Upper lobe of right lung (tissue), 1 donor: ENCODE measurements at regions not wholly inside any gene's neighbourhood (a gene's known extent, or its start where the extent isn't known, plus 50 kb on each side); places are given as distances from the start of the nearest gene placed in this dataset.

Experiments used
- ATAC-seq: fragments of 200-7000 bp; cut with Tn5 transposase; one replicate; pipeline ENCODE4 v1.9.1; 2020; ENCODE audit warnings: mild to moderate bottlenecking, moderate library complexity
- DNase-seq: peaks from one replicate; pipeline ENCODE4 v3.0.0-alpha.2; 2020
- H3K27ac ChIP-seq: fragments of 200-600 bp; one replicate; pipeline ENCODE4 v1.8.0; 2022
- H3K27me3 ChIP-seq: fragments of 200-600 bp; one replicate; pipeline ENCODE4 v1.8.0; 2022; ENCODE audit warnings: mild to moderate bottlenecking
- H3K36me3 ChIP-seq: fragments of 200-600 bp; one replicate; pipeline ENCODE4 v1.8.0; 2022
- H3K4me1 ChIP-seq: fragments of 200-600 bp; one replicate; pipeline ENCODE4 v1.8.0; 2022
- H3K4me3 ChIP-seq: fragments of 200-600 bp; one replicate; pipeline ENCODE4 v1.8.0; 2022; ENCODE audit warnings: mild to moderate bottlenecking
- H3K9me3 ChIP-seq: fragments of 200-600 bp; one replicate; pipeline ENCODE4 v1.8.0; 2022
- intact Hi-C: fragments of 100-400 bp; cut with DNase I; formaldehyde crosslinking; loops from one replicate; pipeline ENCODE4 v1.11.0; 2022
- TF ChIP-seq, protein P1 (sequence below): fragments of 200-600 bp; IDR thresholded peaks from one replicate; pipeline ENCODE4 v1.8.0; 2022; ENCODE audit warnings: antibody characterized with exemption
- donor health status: DM: no; HTN: yes; CAD: no; lungs with severe emphysema.

DNA sequence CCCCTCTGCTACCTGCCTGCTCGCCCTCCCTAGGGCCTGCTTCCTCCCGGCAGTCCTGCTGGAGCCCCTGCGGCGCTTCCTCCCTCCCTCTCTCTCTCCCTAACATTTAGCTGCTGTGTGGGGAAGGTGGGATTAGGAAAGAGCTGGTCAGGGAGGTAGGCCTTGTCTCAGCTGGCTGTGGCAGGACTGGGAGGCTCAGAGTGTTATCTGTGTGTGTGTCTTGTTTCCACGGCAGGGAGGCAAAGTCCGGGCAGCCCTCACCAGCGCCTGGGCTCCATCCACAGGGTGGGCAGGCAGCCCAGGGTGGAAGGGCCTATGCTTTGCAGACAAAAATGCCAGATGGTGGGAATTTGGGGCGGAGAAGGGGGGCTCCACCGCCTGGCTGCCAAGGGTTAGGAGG, 105.7 kb downstream of the RPS24 start:
- TF ChIP-seq, protein P1, sequence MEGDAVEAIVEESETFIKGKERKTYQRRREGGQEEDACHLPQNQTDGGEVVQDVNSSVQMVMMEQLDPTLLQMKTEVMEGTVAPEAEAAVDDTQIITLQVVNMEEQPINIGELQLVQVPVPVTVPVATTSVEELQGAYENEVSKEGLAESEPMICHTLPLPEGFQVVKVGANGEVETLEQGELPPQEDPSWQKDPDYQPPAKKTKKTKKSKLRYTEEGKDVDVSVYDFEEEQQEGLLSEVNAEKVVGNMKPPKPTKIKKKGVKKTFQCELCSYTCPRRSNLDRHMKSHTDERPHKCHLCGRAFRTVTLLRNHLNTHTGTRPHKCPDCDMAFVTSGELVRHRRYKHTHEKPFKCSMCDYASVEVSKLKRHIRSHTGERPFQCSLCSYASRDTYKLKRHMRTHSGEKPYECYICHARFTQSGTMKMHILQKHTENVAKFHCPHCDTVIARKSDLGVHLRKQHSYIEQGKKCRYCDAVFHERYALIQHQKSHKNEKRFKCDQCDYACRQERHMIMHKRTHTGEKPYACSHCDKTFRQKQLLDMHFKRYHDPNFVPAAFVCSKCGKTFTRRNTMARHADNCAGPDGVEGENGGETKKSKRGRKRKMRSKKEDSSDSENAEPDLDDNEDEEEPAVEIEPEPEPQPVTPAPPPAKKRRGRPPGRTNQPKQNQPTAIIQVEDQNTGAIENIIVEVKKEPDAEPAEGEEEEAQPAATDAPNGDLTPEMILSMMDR: no peak
- Histone ChIP-seq H3K4me3 (no peak overlapping the region), H3K27ac (no peak overlapping the region), H3K9me3 (no peaks in the 10 kb centered on the region), H3K36me3 (no peaks in the 10 kb centered on the region), H3K4me1 (no peaks in the 10 kb centered on the region), H3K27me3 (no peaks in the 10 kb centered on the region)
- no peak for ATAC-seq
- intact Hi-C loops: no loop called here
- no peak for DNase-seq

DNA sequence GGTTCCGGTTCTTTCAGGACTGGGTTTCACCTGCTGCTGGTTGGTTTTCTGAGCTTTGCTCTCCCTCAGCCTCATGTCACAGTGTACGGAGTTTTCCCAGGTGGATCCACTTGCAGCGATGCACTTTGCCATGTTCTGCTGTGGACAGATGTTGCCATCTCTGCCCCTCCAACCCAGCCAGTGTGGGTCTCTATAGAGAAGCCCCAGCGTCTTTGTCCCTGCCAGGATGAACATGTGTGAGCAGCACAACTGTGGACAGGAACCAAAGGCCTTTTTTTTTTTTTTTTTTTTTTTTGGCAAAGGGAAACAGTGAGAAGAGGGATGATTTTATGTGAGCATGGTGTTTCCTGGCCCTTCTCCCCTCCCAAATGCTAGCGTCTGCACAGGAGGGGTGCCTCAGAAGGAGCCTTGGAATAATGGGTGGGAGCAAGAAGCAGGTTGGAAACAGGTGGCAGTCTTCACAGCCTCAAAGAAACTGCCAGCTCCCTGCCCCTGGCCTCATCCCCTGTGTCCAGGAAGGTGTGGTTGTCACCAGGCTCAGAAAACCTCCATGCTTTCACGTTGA, 106.5 kb downstream of the RPS24 start:
- Histone ChIP-seq H3K36me3 (no peaks in the 10 kb centered on the region), H3K27ac (no peak overlapping the region), H3K27me3 (no peaks in the 10 kb centered on the region), H3K9me3 (no peaks in the 10 kb centered on the region), H3K4me1 (no peaks in the 10 kb centered on the region), H3K4me3 (no peak overlapping the region)
- ATAC-seq (no peak), DNase-seq (no peak)
- TF ChIP-seq, protein P1: no peak
- intact Hi-C loops: no loop called here

DNA sequence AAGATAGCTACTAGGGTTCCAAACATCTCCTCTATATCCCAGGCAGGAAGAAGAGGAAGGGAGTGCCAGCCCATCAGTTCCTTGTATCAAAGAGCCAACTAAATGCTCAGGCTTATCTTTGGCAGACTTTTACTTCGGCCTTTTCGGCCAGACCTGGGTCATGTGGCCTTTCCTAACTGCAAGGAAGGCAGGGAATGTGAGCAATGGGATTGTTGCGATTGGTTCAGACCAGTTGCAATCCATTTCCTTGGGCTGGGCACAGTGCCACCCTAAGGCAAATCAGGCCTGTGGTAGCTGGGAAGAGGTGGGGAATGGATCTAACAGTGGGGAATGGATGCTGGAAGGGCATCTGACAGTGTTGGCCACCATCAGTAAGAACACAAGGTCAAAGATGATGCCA, 109.9 kb downstream of the RPS24 start:
- intact Hi-C loops: no loop called here
- no peaks in the 10 kb centered on the region for H3K36me3 ChIP-seq
- H3K4me1 ChIP-seq: no peaks in the 10 kb centered on the region
- no peak for DNase-seq
- no peaks in the 10 kb centered on the region for H3K27me3 ChIP-seq
- no peak overlapping the region for H3K4me3 ChIP-seq
- ATAC-seq: no peak
- H3K27ac ChIP-seq: no peak overlapping the region
- no peaks in the 10 kb centered on the region for H3K9me3 ChIP-seq
- TF ChIP-seq, protein P1: no peak

DNA sequence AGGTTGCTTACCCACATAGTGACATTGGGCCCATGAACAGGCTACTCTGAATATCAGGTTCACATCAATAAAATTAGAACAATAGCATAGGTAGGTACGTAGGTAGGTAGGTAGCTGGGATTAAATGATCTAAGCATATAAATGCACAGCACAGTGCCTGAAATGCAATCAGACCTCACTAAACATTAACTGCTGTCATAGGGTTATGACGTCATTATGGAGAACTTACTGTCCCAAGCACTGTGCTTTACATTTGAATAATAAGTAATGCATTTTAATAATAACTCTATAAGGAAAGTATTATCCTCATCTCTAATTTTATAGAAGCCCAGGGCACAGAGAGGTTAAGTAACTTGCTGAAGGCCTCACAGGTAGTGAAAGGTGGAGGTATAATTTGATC, 112.5 kb downstream of the RPS24 start:
- Histone ChIP-seq H3K36me3 (no peaks in the 10 kb centered on the region), H3K4me3 (no peak overlapping the region), H3K27me3 (no peaks in the 10 kb centered on the region), H3K27ac (no peak overlapping the region), H3K4me1 (no peaks in the 10 kb centered on the region), H3K9me3 (no peaks in the 10 kb centered on the region)
- ATAC-seq: no peak
- intact Hi-C loops: no loop called here
- TF ChIP-seq, protein P1: no peak
- DNase-seq: no peak

DNA sequence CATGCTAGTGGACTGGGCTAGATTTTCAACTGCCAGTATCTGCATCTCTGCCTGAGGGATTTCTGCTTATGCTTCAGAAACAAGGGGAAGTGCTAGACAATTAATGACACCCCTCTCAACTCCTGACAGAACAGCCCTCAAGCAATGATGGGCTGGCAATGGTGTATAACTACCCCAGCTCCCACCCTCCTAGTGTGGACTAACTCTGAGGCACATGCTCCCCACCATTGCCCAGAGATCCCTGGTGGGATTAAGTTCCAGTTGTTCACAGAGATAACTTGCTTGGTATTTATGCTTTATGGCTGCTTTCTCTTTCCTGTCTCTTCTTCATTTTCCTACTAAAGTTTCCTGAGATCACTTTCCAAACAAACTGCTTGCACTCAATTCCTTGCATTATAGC, 113.5 kb downstream of the RPS24 start:
- Histone ChIP-seq H3K36me3 (no peaks in the 10 kb centered on the region), H3K27me3 (no peaks in the 10 kb centered on the region), H3K9me3 (no peaks in the 10 kb centered on the region), H3K4me1 (no peaks in the 10 kb centered on the region), H3K4me3 (no peak overlapping the region), H3K27ac (no peak overlapping the region)
- DNase-seq (no peak), ATAC-seq (no peak)
- TF ChIP-seq, protein P1: no peak
- intact Hi-C loops: no loop called here
